ENCODE measurements at regions not wholly inside any gene's neighbourhood (a gene's known extent, or its start where the extent isn't known, plus 50 kb on each side); places are given as distances from the start of the nearest gene placed in this dataset.
A peak's percentile ranks its signal among the peaks of the same experiment; 100 is the strongest.

DNA sequence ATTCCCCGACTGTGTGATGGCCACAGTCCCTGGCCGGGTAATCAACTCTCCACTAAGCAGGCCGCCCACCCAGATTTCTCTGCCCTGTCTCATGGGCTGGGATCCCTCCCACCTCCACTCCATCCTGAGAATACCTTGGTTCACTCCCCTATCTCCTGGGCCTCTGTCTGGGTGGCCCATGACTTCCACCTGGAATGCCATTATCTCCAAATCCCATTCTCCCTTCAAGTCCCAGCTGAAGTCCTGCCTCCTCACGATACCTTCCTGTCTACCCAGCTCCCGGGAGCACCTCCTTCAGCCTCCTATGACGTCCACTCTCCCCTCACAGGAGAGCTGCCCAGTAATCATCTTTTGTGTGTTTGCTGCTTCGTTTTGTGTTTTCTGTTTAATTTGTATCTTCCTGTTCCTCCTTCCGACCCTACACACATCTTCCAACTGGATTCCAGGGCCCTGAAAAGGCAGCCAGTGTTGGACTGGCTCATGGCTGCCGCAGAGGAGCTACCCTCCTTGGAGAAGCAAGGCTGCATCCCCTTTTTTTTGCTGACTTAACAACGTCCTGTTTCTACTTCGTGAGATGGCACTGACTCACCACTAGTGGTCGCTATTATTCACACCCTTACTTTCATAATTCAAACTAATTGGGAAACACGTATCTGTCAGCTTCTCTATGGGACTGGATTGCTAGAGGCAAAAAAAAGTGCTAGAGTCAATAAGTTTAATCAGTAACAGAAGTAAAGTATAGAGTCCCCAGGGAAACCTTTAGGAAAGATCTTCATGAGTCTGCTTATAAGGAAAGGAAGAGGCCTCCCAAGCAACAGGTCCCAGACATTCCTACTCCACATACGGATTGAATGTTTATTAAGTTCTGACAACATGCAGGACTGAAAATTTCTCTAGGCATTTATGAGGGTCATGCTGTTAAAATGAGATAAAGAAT lies 171.9 kb upstream of the GATA6 start:
- DNase-seq = peak; percentile 50

DNA sequence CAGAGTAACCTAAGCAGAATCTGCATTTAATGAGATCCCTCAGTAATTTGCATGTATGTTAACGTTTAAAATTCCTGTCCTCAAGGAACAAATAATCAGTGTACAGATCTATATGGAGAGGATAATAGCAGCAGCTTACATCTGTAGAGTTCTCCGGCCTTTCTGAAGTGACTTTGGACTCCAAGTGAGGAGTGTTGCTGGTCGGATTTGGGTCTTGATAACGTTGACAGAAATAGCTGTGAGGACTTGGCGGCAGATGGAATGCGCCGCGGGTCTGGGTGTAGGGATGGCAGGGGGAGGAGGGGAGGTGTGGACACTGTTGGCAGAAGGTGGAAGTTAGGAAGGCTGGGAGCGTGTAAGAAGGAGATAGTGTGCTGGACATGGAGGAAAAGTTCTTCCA lies 170.9 kb upstream of the GATA6 start:
- no peak for DNase-seq

DNA sequence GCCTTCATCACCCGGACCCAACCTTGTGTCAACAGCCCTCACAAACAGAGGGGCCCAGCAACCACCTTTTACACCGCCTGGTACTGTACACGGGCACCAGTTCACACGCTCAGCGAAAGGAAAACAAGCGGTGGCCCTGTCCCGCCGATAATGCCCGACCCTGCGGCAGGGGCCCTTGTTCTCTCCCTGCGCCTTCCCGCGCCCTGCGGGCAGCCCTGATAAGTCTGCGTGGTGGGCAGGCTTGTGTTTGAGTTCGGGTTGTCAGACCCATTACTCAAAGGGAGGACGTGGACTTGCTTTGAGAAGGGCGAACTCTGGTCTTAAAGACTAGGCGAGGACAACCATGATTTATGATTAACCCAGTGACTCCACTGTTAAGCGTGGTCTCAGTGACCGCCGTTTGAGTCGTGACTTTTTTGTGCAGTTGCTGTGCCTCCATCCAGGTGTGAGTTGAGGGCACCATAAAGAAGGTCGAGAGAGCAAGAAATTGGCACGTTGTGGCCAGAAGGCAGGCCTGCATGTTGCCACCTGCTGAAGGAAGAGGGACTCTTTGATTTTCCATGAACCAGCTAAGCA lies 167.4 kb upstream of the GATA6 start:
- no peak for DNase-seq

DNA sequence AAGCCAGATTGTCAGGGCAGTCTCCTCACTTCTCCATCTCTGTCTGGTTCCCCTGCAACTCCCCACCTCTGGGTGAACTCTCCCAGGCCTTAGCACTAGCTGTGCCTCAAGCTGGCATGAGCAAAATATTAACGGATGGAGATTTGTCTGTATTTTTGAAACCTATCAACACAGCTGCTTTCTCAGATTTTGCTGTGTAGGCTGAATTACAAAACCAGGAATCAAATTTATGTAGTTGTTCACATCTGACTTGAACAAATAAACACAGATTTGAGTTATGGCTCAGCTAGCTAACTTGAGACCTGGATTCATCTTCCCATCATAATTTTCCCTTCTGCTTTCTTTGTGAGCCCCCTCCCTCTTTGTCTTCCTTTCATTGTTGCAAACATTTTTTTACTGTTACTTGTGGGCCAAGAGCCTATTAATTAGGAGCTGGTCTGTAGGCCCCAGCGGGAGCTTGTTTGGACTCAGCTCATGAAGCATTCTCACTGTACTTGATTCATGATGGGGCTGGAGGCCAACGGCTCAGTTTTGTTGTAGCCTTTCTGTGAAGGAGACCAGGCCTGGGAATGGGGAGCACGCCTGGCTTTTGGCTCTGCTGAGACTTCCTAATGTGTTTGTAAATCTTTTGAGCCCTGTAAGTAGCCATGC lies 164.1 kb upstream of the GATA6 start:
- DNase-seq = no peak

DNA sequence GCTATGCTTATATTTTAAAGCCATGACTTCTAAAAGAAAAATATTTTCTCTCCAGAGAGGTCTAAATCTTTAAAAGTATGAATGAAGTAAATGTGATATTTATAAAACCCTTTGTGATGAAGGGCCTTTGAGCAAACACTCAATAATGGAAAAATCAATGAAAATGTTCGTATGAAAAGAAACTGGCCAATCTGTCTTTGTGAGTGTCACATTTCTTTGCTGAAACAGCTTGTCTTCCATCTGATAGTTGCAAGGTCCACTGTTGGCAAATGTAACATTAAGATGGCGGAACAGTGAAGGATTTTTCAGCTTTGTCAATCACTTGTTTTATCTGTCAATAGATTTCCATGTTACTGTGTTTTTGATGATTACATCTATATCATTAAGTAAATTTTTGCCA lies 162.9 kb upstream of the GATA6 start:
- DNase-seq = no peak

DNA sequence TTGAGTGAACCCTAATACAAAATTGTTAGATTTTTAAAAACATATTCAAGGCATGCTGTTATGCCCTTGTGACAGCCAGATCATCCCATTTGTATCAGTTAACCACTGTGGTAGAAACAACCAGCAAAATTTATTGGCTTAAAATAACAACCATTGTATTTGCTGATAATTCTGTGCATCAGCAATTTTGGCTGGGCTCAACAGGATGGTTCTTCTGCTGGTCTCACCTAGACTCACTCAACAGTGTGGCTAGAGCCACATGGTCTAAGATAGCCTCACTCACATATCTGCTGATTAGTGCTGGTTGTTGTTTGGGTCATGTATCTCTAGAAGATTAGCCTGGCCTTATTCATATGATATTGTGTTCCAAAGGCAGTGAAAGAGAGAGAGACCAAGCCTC lies 160.1 kb upstream of the GATA6 start:
- no peak for DNase-seq

DNA sequence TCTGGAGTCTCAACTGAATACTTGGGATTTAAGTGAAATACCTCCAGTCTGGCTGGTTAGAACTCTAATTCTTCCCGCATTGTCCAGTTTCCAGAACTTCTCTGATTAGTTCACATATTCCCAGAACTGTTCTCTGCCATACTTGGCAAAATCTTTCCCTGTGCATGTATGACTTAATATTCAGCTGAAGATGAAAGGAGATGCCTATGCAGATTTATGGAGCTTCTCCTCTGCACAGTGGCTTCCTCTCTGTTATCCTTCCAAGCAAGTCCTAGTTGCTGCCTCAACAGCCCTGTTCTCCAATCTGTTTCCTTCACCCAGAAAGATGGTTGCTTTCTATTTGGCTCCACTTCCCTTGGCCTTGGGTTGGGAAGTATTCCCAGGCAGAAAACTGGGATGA lies 155.4 kb upstream of the GATA6 start:
- no peak for DNase-seq

DNA sequence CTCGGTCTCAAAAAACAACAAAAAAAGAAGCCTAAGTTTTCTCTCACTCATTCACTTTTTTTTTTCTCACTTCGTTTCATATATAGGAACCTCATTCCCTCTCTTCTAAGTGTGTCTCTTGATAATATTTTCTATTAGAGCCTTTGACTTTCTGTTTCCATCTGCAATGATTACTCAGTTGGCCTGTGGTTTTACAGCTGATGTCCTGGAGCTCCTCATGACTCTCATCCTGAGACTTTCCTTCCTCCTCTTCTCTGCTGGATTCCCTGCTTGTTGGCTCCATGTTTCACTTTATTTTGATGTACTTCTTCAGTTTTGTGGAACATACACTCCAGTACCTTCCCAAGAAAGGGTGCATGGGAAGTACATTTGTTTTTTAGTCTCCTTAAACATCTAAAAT lies 154.2 kb upstream of the GATA6 start:
- no peak for DNase-seq

DNA sequence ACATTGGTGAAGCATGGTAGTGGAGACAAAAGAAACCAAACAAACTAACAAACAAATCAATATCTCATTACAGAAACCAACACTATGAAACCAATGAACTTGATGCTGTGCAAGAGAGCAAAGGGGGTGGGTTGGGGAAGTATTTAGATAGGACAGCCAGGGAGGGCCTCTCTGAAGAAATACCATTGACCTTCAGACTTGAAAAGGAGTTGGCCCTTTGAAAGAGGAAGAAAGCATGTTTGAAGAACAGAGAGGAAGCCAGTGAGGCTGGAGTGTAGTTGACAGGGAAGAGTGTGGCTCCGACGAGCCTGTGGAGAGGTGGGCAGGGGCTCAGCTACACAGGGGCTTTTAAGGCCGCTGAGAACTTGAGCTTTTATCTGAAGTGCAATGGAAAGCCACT lies 151.0 kb upstream of the GATA6 start:
- DNase-seq = no peak

DNA sequence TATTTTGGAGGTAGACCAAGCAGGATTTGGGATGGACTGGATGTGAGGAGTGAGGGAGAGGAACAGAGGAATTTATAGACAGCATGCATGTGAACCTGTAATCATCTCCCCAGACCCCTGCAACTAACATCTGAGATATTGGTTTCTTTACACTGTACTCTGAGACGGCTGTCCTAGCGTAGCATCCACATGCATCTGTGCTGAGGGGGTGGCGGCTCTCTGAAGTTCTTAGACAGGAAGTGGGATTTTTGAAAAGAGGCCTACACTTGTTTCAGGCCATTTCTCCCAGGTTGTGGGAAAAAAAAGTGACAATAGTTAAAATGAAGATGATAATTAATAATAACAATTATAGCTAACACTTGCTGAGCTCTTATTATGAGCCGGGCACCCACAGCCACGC lies 150.2 kb upstream of the GATA6 start:
- no peak for DNase-seq

DNA sequence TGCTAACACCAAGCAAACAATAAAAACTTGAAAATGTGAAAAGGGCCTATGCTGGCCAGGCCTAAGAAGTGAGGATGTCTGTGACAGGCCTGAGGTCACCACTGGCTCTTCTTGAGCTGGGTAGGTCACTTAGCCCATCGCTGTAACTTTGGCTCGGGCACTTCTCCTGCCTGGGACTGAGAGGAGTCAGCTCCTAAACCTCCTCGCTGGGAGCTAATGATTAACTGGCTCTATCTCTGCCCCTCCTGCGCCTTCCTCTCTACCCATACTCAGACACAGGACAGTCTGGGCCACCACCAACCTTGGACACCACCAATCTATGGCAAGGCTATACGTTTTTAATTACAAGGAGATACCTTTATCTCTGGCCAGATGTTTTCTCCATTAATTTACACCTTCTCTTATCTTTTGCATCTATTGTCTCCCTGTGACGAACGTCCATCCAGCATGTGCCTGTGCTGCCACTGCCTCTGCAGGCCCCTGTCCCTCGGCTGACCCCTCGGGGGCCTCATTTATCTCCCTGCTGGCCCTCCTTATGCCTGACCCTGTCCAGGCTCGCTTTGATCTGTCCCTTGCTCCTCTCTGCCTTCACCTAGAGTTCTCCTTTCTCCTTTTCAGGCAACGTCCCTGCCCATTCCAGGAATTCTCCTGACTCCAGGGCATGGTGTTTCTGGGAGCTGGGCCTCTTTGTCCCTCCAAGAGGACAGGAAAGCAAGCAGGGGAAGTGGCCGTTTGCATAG lies 149.1 kb upstream of the GATA6 start:
- no peak for DNase-seq

DNA sequence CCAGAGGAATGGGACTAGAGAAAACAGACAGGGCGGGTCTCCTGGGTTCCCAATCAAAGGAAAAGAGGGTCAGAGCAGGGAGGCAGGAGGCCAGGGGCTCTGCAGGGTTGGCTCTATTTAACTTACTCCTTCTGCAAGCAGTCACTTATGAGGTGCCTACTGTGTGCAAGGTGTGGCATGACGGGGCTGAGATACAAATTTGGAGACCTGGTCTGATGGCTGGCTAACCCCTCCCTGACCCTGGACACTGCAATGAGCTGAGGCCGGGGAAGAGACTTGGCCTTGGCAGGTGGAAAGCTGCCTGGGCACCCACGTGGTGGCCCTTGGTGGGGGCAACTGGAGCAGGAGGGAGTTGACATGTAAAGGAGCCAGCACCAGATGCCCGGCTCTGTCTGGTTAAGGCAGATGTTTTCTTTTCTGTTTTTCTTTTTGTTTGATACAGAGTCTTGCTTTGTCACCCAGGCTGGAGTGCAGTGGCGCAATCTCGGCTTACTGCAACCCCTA lies 148.5 kb upstream of the GATA6 start:
- DNase-seq = no peak

DNA sequence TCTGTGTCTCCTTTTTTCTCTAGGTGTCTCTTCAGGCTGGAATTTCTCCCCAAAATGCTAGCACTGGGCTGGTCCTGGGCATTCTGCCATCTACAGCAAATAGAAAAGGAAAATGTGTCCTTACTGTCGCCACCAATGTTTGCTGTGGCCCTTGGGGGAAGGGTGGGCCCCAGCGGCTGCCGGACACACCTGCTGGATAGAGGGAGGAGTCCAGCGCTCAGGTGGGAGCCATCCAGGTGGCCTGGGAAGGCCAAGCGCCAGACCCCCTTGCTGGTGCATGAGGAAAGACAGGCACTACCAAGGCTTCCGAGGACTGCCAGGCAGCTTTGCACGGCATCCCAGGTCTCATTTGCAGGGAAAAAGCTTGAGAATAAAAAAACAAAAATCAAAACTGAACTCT lies 147.7 kb upstream of the GATA6 start:
- DNase-seq = no peak

DNA sequence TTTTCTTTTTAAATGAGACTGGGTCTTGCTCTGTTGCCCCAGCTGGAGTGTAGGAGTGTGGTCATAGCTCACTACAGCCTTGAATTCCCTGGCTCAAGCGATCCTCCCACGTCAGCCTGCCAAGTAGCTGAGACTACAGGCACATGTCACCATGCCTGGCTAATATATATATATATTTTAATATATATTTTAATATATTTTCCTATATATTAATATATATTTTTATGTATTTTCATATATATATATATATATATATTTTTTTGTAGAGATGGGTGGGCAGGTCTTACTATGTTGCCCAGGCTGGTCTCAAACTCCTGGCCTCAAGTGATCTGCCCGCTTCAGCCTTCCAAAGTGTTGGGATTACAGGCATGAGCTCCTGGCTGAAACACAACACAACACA lies 144.5 kb upstream of the GATA6 start:
- DNase-seq = no peak

DNA sequence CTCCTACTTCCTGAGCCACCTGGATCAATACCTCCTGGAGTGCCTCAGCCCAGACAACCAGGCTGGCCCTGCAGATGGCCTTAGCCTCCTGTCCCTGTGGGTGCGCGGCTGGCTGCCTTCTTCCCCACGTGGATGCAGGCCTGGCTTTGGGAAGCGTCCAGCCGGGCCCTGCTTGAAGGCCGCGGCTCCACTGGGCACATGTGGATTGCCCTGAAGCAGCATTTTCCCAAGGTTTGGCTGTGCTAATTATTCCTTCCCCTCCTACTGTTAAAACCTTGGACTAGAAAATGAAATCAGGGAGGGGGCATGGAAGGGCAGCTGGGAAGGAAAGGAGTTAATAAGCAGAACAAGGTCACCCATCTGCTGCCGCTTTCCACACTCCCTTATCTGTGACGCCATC lies 143.0 kb upstream of the GATA6 start:
- no peak for DNase-seq

DNA sequence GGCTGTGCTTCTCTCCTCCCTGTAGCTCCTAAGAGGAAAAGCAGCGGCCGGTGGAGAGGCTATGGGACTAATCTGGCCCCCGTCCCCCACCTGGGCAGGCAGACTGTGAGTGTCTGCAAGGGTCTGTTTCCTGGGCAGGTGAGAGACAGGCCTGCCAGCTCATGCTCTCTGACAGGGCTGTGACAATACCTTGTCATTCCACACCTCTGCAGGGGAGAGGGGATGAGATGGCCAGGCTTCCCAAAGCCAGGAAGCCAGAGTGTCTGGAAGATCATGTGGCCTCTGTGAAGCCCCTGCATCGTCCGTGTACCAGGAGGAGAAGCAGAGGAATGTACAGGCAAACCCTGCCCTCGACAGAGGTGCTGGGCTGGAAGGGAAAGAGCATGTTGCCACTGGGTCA lies 142.5 kb upstream of the GATA6 start:
- DNase-seq = no peak

DNA sequence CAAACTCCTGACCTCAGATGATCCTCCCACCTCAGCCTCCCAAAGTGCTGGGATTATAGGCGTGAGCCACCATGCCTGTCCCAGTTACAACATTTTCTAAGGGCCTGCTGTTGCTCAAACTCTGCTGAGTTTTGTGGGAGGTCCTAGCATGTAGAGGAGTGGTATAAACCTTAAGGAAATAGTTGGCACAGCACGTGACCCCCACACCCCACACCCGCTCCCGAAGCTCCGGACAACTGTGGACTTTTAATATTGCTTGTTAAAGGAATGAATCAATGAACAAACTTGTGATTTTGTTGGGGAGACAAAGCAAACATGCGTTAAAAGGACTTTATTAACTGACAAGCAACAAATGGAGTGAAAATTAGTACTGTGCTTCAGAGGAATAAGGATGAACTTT lies 137.8 kb upstream of the GATA6 start:
- no peak for DNase-seq

DNA sequence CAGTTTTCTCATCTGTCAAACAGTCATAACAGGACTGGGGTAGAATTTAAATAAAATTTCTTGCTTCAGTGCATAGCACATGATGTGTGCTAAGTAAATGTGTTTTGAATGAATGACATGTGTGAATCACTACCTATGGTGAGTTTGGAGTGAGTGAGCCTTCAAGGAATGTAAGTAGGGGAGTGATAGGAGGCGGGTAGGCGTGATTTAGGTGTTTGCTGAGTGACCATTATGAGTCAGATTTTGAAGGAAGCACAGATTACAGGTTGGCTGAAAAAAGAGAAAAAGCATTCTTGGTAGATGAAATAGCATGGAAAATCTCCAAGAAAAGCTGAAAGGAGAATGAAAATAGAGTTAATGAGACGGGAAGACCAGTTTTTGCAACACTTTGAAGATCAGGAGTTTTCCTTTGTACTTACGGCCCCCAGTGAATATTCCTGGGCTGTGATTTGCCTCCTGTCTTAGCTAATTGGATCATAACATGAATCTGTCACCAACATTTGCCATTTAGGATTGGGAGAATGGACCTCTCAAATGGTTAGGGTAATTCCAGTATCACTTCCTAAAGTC lies 136.9 kb upstream of the GATA6 start:
- no peak for DNase-seq

DNA sequence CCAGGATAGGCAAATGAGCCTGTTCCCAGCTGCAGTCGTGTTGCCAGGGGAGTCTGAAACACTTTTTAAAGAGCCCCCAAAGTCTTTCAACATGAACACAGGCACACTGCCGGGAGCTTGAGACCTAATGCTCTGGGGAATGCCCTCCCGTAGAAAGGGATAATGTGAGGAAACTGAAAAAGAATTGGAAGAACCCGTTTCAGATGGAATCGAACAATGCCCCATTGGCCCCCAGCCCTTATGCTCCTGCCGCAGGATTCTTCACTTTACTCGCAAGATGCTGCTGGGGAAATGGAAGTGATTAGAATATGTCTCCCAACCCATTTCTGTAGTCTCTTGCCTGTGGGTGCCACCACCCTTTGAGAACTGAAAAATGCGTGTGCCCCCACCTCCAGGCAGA lies 136.3 kb upstream of the GATA6 start:
- no peak for DNase-seq

DNA sequence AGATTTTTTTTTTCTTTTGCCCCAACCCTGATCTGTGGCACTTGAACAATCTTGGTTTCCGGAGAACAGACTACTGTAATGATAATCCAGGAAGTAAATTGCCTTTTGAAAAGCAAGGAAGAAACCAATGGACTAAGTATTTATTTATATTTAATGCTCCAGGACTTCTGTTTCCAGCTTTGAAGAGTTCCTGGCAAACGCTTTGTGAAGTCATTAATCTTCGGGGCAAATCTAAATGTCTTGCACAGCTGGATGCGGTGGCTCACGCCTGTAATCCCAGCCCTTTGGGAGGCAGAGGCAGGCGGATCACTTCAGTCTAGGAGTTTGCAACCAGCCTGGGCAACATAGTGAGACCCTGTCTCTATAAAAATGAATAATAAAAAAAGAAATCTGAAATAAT lies 135.1 kb upstream of the GATA6 start:
- DNase-seq = no peak

DNA sequence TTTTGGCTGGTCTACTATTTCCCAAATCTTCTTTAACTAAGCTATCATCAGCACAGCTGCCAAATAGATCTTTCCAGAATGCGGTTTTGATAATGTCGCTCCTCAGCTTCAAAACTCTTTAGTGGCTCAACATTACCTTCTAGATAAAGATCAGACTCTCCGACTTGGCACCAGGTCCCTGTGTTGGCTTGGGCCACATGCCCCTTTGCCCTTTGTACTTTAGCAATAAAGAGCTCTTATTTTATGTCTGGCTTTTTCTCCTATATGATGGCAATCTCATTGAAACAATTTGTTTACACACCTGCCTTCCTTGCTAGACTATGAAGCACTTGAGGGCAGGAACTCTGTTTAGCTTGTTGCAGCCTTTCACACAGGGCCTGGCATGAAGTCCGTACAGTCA lies 128.9 kb upstream of the GATA6 start:
- no peak for DNase-seq

DNA sequence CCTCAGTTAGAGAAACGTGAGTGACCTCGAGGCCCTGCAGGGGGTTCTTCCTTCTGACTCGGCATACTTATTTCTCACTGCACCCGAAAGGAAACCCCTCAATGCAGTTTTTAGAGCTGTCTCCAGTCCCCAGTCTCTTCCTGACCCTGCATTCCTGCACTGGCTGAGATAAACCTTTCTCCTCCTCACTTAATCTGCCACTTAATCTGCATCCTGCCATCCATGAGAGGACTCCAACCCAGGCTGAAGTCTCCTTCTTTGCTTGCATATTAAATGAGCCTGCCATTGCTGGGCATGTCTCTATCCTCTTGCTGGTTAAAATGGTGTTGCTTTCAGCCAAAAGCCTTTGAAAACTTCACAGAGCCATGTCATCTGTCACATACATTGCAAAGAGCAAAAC lies 125.6 kb upstream of the GATA6 start:
- no peak for DNase-seq
